Activated B cell treated with CpG ODN at 0.5 μM for 24 hours (primary cell): ENCODE measurements at regions not wholly inside any gene's neighbourhood (a gene's known extent, or its start where the extent isn't known, plus 50 kb on each side); places are given as distances from the start of the nearest gene placed in this dataset.
"Not testable (repeated sequence)": the region's sequence is repeated elsewhere in the genome, so short reads cannot be mapped to it uniquely, and the experiment has no call there.

Source experiments
- ATAC-seq: fragments of 200-7000 bp; cut with Tn5 transposase; one replicate; pipeline ENCODE4 v1.10.0; 2021; ENCODE audit warnings: low read depth, mild to moderate bottlenecking, moderate library complexity
- CTCF ChIA-PET: fragments of 350-600 bp; sonication (Branson Sonifier 250); formaldehyde crosslinking; loops from one replicate; lab custom pipeline; 2021; ENCODE audit warnings: antibody characterized with exemption; lab: Charles Lee
- POLR2A ChIA-PET: fragments of 350-600 bp; sonication (Branson Sonifier 250); formaldehyde crosslinking; loops from one replicate; lab custom pipeline; 2021; ENCODE audit warnings: antibody characterized with exemption; lab: Charles Lee
- DNase-seq: peaks from one replicate; pipeline ENCODE4 v3.0.0; 2022
- H3K27ac Mint-ChIP-seq: one replicate; pipeline ENCODE4 v1.8.0; 2020; ENCODE audit warnings: mixed read lengths
- H3K27me3 Mint-ChIP-seq: one replicate; pipeline ENCODE4 v1.8.0; 2021; ENCODE audit warnings: mixed read lengths
- H3K36me3 Mint-ChIP-seq: one replicate; pipeline ENCODE4 v1.8.0; 2021; ENCODE audit warnings: low read depth, mixed read lengths
- H3K4me1 Mint-ChIP-seq: one replicate; pipeline ENCODE4 v1.8.0; 2021; ENCODE audit warnings: mixed read lengths
- H3K4me3 Mint-ChIP-seq: one replicate; pipeline ENCODE4 v1.8.0; 2020; ENCODE audit warnings: mild to moderate bottlenecking, mixed read lengths
- H3K9me3 Mint-ChIP-seq: one replicate; pipeline ENCODE4 v1.8.0; 2020; ENCODE audit warnings: mixed read lengths
- CTCF ChIP-seq: fragments of 200-600 bp; IDR thresholded peaks from one replicate; pipeline ENCODE4 v1.8.0; 2022; ENCODE audit warnings: antibody characterized with exemption, mild to moderate bottlenecking
- intact Hi-C: fragments of 100-400 bp; cut with micrococcal nuclease; formaldehyde crosslinking; loops from one replicate; pipeline ENCODE4 v1.15.1; 2024

- ChIA-PET POLR2A (no interaction called here), CTCF (no interaction called here)
- Mint-ChIP-seq H3K27ac (no peak overlapping the region), H3K36me3 (no peaks in the 10 kb centered on the region), H3K4me3 (no peak overlapping the region), H3K4me1 (no peaks in the 10 kb centered on the region), H3K9me3 (peaks cover 4% of the 10 kb centered on the region), H3K27me3 (no peaks in the 10 kb centered on the region)
- no peak for TF ChIP-seq CTCF
- intact Hi-C loops, result no loop called here
- ATAC-seq, result no peak
- DNase-seq, result no peak
Observed at GRCh38 chr3:80612366-80612765, 844.6 kb upstream of the ROBO1 start.

DNA sequence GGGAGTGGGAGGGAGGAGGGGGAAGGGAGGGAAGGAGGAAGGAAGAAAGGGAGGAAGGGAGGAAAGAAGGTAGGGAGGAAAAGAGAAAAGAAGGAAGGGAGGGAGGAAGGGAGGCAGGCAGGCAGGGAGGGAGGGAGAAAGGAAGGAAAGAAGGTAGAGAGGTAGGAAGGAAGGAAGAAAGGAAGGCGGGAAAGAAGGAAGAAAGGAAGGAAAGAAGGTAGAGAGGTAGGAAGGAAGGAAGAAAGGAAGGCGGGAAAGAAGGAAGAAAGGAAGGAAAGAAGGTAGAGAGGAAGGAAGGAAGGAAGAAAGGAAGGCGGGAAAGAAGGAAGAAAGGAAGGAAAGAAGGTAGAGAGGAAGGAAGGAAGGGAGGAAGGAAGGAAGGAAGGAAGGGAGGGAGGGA lies 840.3 kb upstream of the ROBO1 start:
- H3K27ac Mint-ChIP-seq, H3K36me3 Mint-ChIP-seq, DNase-seq, POLR2A ChIA-PET, H3K4me3 Mint-ChIP-seq, H3K9me3 Mint-ChIP-seq, CTCF ChIA-PET, intact Hi-C loops, ATAC-seq, H3K27me3 Mint-ChIP-seq, H3K4me1 Mint-ChIP-seq: not testable (repeated sequence)

GRCh38 chr3:80606073-80606472 lies 838.3 kb upstream of the ROBO1 start:
- Mint-ChIP-seq H3K27me3 (no peaks in the 10 kb centered on the region), H3K4me3 (no peak overlapping the region), H3K36me3 (no peaks in the 10 kb centered on the region), H3K4me1 (no peaks in the 10 kb centered on the region), H3K27ac (no peak overlapping the region), H3K9me3 (peaks cover 8% of the 10 kb centered on the region)
- ATAC-seq (no peak), DNase-seq (no peak)
- ChIA-PET POLR2A (no interaction called here), CTCF (no interaction called here)
- intact Hi-C loops, result no loop called here
- no peak for TF ChIP-seq CTCF

DNA sequence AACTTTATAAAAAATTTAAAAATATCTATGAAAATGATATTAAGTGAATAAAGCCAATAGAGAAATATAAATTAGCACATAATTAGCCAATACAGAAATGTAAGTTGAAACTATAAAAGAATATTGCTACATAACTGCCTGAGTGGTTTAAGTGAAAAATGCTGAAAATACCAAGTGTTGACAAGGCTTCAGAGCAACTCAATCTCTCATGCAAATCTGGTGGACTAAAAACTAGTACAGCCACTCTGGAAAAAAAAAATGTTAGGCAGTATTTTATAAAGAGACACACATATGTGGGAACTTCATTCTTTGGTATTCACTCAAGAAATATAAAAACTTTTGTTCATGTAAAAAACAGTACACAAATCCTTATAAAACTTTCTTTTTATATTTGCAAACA lies 833.7 kb upstream of the ROBO1 start:
- Mint-ChIP-seq H3K27me3 (no peaks in the 10 kb centered on the region), H3K27ac (no peak overlapping the region), H3K36me3 (no peaks in the 10 kb centered on the region), H3K4me1 (no peaks in the 10 kb centered on the region), H3K4me3 (no peak overlapping the region), H3K9me3 (peaks cover 18% of the 10 kb centered on the region)
- ChIA-PET CTCF (no interaction called here), POLR2A (no interaction called here)
- no peak for TF ChIP-seq CTCF
- no peak for DNase-seq
- no peak for ATAC-seq
- intact Hi-C loops, result no loop called here

- H3K4me3 Mint-ChIP-seq, result no peak overlapping the region
- ATAC-seq, result no peak
- no peak overlapping the region for H3K27ac Mint-ChIP-seq
- POLR2A ChIA-PET, result no interaction called here
- H3K4me1 Mint-ChIP-seq, result no peaks in the 10 kb centered on the region
- H3K36me3 Mint-ChIP-seq, result no peaks in the 10 kb centered on the region
- H3K9me3 Mint-ChIP-seq, result peaks cover 9% of the 10 kb centered on the region
- no peak for TF ChIP-seq CTCF
- intact Hi-C loops, result no loop called here
- no peaks in the 10 kb centered on the region for H3K27me3 Mint-ChIP-seq
- no peak for DNase-seq
- CTCF ChIA-PET, result no interaction called here
Observed at GRCh38 chr3:80592792-80593191, 825.0 kb upstream of the ROBO1 start.

DNA sequence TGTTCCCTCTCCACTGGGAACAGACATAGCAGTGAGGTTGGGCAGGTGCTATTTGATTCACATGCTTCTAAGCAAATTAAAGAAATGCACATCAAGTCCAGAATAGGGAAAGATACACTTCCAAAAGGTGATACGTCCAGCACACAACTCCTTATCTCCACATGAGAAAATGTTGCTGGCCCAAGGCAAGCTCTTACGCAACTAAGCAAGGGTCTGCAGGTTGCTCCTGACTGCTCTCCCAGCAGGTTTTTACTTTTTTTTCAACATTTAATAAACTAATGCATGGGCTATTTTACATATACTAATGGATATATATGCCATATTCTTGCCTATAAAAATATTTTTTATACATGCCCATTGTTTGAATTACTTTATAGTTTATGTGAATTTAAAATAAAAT lies 818.5 kb upstream of the ROBO1 start:
- Mint-ChIP-seq H3K9me3 (peaks cover 2% of the 10 kb centered on the region), H3K4me1 (no peaks in the 10 kb centered on the region), H3K27ac (no peak overlapping the region), H3K36me3 (no peaks in the 10 kb centered on the region), H3K4me3 (no peak overlapping the region), H3K27me3 (no peaks in the 10 kb centered on the region)
- ATAC-seq (no peak), DNase-seq (no peak)
- ChIA-PET POLR2A (no interaction called here), CTCF (no interaction called here)
- intact Hi-C loops, result no loop called here
- TF ChIP-seq CTCF, result no peak
